Keratinocyte (primary cell): ENCODE measurements at regions not wholly inside any gene's neighbourhood (a gene's known extent, or its start where the extent isn't known, plus 50 kb on each side); places are given as distances from the start of the nearest gene placed in this dataset.

Experiments used
- DNase-seq: peaks from one replicate; pipeline ENCODE4 v3.0.0-alpha.2; 2011; ENCODE audit warnings: low read depth, missing footprints, low spot score
- FAIRE-seq: peaks from 2 replicates; lab custom pipeline; 2011; peaks lifted over from hg19 to GRCh38; lab: Jason Lieb, UNC
- H2AFZ ChIP-seq: 2 replicates; pipeline ENCODE4 v1.6.0; 2012; ENCODE audit warnings: low read length, control low read depth, inconsistent platforms; ENCODE audit not compliant: control insufficient read depth
- H3K27ac ChIP-seq: 2 replicates; pipeline ENCODE4 v1.5.1; 2011; ENCODE audit warnings: low read length; ENCODE audit not compliant: control insufficient read depth, insufficient read depth
- H3K27me3 ChIP-seq: 3 replicates; pipeline ENCODE4 v1.6.0; 2011; ENCODE audit warnings: low read length; ENCODE audit not compliant: control insufficient read depth, insufficient read depth; ENCODE audit errors: extremely low read depth
- H3K36me3 ChIP-seq, 2 experiments: 2 replicates in 1 of 2; 3 replicates in 1 of 2; pipeline ENCODE4 v1.5.1; 2011; ENCODE audit warnings: low read length in 2 of 2, mild to moderate bottlenecking in 1 of 2; ENCODE audit not compliant: control insufficient read depth in 2 of 2, insufficient read depth in 2 of 2; ENCODE audit errors: extremely low read depth in 1 of 2
- H3K4me1 ChIP-seq: 3 replicates; pipeline ENCODE4 v1.5.1; 2011; ENCODE audit warnings: low read length; ENCODE audit not compliant: control insufficient read depth, insufficient read depth; ENCODE audit errors: extremely low read depth
- H3K4me2 ChIP-seq: 3 replicates; pipeline ENCODE4 v1.6.0; 2011; ENCODE audit warnings: low read depth, low read length; ENCODE audit not compliant: control insufficient read depth, insufficient read depth; ENCODE audit errors: extremely low read depth
- H3K4me3 ChIP-seq, 3 experiments: fragments of 200-600 bp in 1 of 3; sonication (generic) in 1 of 3; 2 replicates in 2 of 3; 3 replicates in 1 of 3; pipeline ENCODE4 v1.5.1; 2011 to 2016; ENCODE audit warnings: low read length in 3 of 3, mild to moderate bottlenecking in 3 of 3, control low read depth in 2 of 3, inconsistent platforms in 1 of 3, low read depth in 1 of 3, mixed read lengths in 1 of 3, mixed run types in 1 of 3, moderate library complexity in 1 of 3; ENCODE audit not compliant: control insufficient read depth in 2 of 3, insufficient read depth in 2 of 3; ENCODE audit errors: extremely low read depth in 1 of 3
- H3K79me2 ChIP-seq: 2 replicates; pipeline ENCODE4 v1.6.0; 2012; ENCODE audit warnings: low read length; ENCODE audit not compliant: control insufficient read depth, insufficient read depth
- H3K9ac ChIP-seq: 3 replicates; pipeline ENCODE4 v1.6.0; 2011; ENCODE audit warnings: low read length; ENCODE audit not compliant: control insufficient read depth, insufficient read depth; ENCODE audit errors: extremely low read depth
- H3K9me1 ChIP-seq: 3 replicates; pipeline ENCODE4 v1.6.0; 2011; ENCODE audit warnings: low read length; ENCODE audit not compliant: control insufficient read depth, insufficient read depth; ENCODE audit errors: extremely low read depth
- H3K9me3 ChIP-seq: 2 replicates; pipeline ENCODE4 v1.5.1; 2012; ENCODE audit warnings: low read depth, low read length; ENCODE audit not compliant: control insufficient read depth
- H4K20me1 ChIP-seq: 3 replicates; pipeline ENCODE4 v1.6.0; 2011; ENCODE audit warnings: low read length; ENCODE audit not compliant: control insufficient read depth, insufficient read depth; ENCODE audit errors: extremely low read depth
- CTCF ChIP-seq, 3 experiments: IDR thresholded peaks in 1 of 3; conservative IDR thresholded peaks in 1 of 3; optimal IDR thresholded peaks in 1 of 3; 2 replicates in 2 of 3; 3 replicates in 1 of 3; pipeline versions ENCODE3 to v1.5.1; 2011; ENCODE audit warnings: low read length in 3 of 3, mild to moderate bottlenecking in 3 of 3, moderate library complexity in 2 of 3, control low read depth in 1 of 3, inconsistent platforms in 1 of 3; ENCODE audit not compliant: insufficient read depth in 2 of 3; ENCODE audit errors: extremely low read depth in 1 of 3
- EZH2 ChIP-seq: IDR thresholded peaks from one replicate; pipeline ENCODE4 v1.6.1; 2012; ENCODE audit warnings: inconsistent platforms, mild to moderate bottlenecking, low read length, moderate library complexity
- dilution Hi-C: fragments of 300-500 bp; cut with MboI; formaldehyde crosslinking; loops from one replicate; pipeline ENCODE4 v1.7.0; 2020; ENCODE audit warnings: low sequenced_read_pairs; ENCODE audit not compliant: extremely low pct_ligation_motif_present

GRCh38 chr1:224493269-224493668 is 58.7 kb upstream of the WDR26 start:
- DNase-seq, result no peak
- H3K9me3 ChIP-seq, result peaks cover 2% of the 10 kb centered on the region
- TF ChIP-seq EZH2, result no peak
- H3K36me3 ChIP-seq, result no peaks in the 10 kb centered on the region
- no peak for FAIRE-seq
- no peak overlapping the region for H3K9ac ChIP-seq
- H2AFZ ChIP-seq, result no peak overlapping the region
- peaks cover 28% of the 10 kb centered on the region for H3K4me1 ChIP-seq
- no peak overlapping the region for H3K27ac ChIP-seq
- H3K4me2 ChIP-seq, result no peak overlapping the region
- H3K27me3 ChIP-seq, result no peaks in the 10 kb centered on the region
- H3K9me1 ChIP-seq, result no peaks in the 10 kb centered on the region
- no peak overlapping the region for H3K4me3 ChIP-seq
- no peaks in the 10 kb centered on the region for H3K79me2 ChIP-seq
- dilution Hi-C loops, result no loop called here
- no peaks in the 10 kb centered on the region for H4K20me1 ChIP-seq

- DNase-seq, result no peak
These were observed 59.7 kb upstream of the WDR26 start for GRCh38 chr1:224494343-224494742.

More at GRCh38 chr1:224494343-224494742, 59.7 kb upstream of the WDR26 start:
- H3K79me2 ChIP-seq, result no peaks in the 10 kb centered on the region
- H3K36me3 ChIP-seq, result no peaks in the 10 kb centered on the region
- peaks cover 2% of the 10 kb centered on the region for H3K9me3 ChIP-seq
- no peak overlapping the region for H3K4me3 ChIP-seq
- H4K20me1 ChIP-seq, result no peaks in the 10 kb centered on the region
- TF ChIP-seq CTCF (optimal IDR thresholded peaks at IDR 0.05 in 1 of 3, IDR thresholded peaks at IDR 0.05 in 1 of 3, conservative IDR thresholded peaks at IDR 0.05 in 1 of 3; ENCODE audit: extremely low read depth in 1 of 3, insufficient read depth in 2 of 3, low read length in 3 of 3) (no peak), EZH2 (no peak)
- H3K27me3 ChIP-seq, result no peaks in the 10 kb centered on the region
- FAIRE-seq, result no peak
- H3K27ac ChIP-seq, result no peak overlapping the region
- H3K9me1 ChIP-seq, result no peaks in the 10 kb centered on the region
- H3K4me2 ChIP-seq, result no peak overlapping the region
- no peak overlapping the region for H2AFZ ChIP-seq
- no peak overlapping the region for H3K9ac ChIP-seq
- H3K4me1 ChIP-seq, result peaks cover 26% of the 10 kb centered on the region
- dilution Hi-C loops, result no loop called here
